ENCODE measurements at regions not wholly inside any gene's neighbourhood (a gene's known extent, or its start where the extent isn't known, plus 50 kb on each side); places are given as distances from the start of the nearest gene placed in this dataset.

- no peak for TF ChIP-seq CTCF (IDR thresholded peaks at IDR 0.05; ENCODE audit: poor library complexity, severe bottlenecking)
- TF ChIP-seq POLR2AphosphoS5 (IDR thresholded peaks at IDR 0.05): no peak
- TF ChIP-seq TAF1 (IDR thresholded peaks at IDR 0.05; ENCODE audit: low read depth): no peak
- no peak for TF ChIP-seq EZH2 (IDR thresholded peaks at IDR 0.05; ENCODE audit: borderline replicate concordance, insufficient read depth, low read length, poor library complexity, severe bottlenecking)
- no peak for TF ChIP-seq RAD21 (conservative IDR thresholded peaks at IDR 0.05)
- TF ChIP-seq MXI1 (conservative IDR thresholded peaks at IDR 0.05; ENCODE audit: poor library complexity, severe bottlenecking): no peak
- TF ChIP-seq REST (IDR thresholded peaks at IDR 0.05; ENCODE audit: borderline replicate concordance): no peak
- peak; percentile 17 for TF ChIP-seq EP300 (conservative IDR thresholded peaks at IDR 0.05; ENCODE audit: poor library complexity, severe bottlenecking)
- TF ChIP-seq SMC3 (conservative IDR thresholded peaks at IDR 0.05; ENCODE audit: poor library complexity): no peak
Measured at GRCh38 chr13:57056601-57057180, 84.0 kb upstream of the PRR20A start.
